ENCODE measurements at regions not wholly inside any gene's neighbourhood (a gene's known extent, or its start where the extent isn't known, plus 50 kb on each side); places are given as distances from the start of the nearest gene placed in this dataset.

- DNase-seq (ENCODE audit: low read depth) = no peak
These were observed 130.9 kb upstream of the PTPN1 start for GRCh38 chr20:50379049-50379990.

- DNase-seq (ENCODE audit: low read depth) = no peak
These were observed 130.0 kb upstream of the PTPN1 start for GRCh38 chr20:50379991-50380696.

- DNase-seq (ENCODE audit: low read depth) = no peak
These were observed 129.5 kb upstream of the PTPN1 start for GRCh38 chr20:50380697-50381040.

DNA sequence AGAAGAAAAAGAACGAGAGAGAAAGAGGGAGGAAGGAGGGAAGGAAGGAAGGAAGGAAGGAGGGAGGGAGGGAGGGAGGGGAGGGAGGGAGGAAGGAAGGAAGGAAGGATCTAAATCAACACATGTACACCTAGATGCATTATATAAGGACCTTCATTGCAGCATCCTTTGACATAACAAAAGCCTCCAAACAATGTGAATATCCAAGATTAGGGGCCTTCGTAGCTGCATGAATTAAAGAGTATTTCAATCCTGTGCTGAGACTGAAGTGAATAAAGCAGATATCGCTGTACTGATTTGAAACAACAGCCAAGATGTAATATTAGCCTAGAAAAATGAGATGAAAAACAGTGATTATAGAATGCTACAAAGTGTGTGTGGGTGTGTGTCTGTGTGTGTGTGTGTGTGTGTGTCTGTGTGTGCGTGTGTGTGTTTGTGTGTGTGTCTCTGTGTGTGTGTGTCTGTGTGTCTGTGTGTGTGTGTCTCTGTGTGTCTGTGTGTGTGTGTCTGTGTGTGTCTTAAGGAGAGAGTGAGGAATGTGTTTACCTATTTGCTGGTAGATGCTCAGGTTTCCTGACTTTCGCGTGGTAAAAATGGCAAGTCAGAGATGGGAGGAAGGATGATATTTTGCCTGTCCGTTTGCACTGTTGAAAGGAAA is 129.0 kb upstream of the PTPN1 start:
- no peak for DNase-seq (ENCODE audit: low read depth)

DNA sequence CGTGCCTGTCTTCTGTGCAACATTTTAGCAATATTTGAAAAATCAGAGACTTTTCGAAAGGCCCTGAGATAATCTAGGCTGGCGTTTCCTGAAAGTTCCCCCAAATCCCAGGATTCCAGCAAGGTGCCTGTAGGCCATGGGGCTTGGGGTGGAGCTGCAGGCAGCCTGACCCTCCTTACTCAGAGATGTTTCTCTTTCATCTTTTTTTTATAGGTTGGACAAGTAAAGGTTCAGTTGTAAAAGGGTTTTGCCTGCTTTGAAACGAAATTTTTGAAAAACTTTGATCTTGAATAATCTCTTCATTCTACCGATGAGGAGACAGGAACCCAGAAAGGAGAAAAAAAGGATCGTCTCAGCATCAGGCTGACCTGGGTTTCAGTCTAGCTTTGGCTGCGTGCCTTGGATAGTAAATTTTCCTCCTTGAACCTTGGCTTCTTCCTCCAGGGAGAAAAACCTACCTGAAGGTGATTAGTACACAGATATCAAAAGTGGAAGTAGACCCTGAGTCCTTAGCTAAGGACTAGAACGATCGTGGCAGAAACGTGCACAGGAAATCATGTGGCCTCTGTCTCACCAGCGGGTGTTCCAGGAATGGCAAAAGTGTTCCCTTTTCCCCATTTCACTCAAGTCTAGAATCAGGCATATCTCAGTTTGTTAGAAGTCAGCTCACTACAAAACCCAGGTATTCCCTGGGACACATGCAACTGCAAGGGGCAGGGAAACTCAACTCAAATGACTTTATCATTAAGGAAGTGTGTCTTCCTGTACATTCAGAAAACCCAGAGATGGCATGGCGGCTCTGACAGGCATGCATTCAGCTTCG is 128.2 kb upstream of the PTPN1 start:
- no peak for DNase-seq (ENCODE audit: low read depth)

GRCh38 chr20:50385733-50386640 is 124.2 kb upstream of the PTPN1 start:
- no peak for DNase-seq (ENCODE audit: low read depth)

DNA sequence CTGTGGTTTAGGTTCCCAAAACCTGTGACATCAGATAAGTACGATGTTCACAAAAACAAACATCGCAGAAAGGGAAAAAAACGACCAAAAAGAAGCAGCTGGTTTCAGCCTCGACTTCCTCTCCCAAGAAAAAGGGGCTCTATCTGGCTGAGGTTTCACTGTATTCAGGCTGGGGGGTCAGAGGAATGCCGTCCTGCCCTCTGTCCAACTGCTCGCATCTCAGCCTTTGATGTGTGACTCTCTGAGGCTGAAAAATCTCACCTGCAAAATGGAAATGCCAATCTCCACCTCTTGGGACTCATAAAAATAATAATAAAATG is 123.6 kb upstream of the PTPN1 start:
- no peak for DNase-seq (ENCODE audit: low read depth)

GRCh38 chr20:50387218-50387995 is 122.8 kb upstream of the PTPN1 start:
- no peak for DNase-seq (ENCODE audit: low read depth)

- no peak for DNase-seq (ENCODE audit: low read depth)
These were observed 122.2 kb upstream of the PTPN1 start for GRCh38 chr20:50387996-50388332.

DNA sequence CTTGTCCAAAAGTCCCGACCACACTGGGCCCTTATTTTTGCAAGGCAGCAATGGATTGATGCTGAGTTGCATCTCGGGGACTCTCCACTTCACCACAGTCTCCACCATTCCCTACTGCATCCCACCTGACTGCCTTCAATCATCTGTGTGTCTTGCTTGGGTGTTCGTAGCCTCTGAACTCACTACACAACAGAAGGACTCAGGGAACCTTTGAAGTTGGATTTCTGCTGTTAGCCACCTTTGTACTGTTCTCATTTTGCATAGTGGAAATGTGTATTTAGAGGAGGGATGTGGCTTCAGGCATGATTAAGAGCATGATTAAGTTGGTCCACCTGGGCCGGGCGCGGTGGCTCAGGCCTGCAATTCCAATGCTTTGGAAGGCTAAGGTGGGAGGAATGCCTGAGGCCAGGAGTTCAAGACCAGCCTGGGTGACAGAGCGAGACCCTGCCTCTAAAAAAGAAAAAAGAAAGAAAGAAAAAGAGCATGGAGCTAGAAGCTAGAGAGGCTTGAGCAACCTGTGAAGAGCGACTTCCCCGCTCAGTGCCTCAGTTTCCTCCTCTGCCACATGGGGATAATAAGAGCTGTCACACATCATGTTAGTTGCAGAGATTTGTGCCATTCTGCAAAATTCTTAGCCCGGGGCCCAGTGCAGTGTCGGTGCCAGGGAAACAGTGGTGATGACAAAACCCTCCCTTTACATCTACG is 121.3 kb upstream of the PTPN1 start:
- DNase-seq (ENCODE audit: low read depth) = no peak

DNA sequence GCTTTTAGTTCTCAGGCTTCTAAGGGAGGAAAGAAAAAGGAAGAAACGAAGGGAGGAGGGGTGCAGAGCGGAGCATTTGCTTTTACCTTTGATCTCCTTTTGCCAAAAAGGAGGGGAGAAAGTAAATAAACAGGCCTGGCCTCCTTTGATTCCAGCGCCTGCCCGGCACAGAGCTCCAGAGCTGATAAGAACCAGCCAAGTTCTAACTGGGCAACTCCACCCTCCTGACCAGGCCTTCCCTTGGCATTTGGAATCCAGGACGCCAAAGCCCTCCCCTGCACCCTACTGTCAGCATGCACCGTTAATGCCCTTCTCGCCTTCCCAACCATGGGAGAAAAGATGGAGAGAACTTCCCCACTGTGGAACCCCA is 120.8 kb upstream of the PTPN1 start:
- DNase-seq (ENCODE audit: low read depth) = no peak

DNA sequence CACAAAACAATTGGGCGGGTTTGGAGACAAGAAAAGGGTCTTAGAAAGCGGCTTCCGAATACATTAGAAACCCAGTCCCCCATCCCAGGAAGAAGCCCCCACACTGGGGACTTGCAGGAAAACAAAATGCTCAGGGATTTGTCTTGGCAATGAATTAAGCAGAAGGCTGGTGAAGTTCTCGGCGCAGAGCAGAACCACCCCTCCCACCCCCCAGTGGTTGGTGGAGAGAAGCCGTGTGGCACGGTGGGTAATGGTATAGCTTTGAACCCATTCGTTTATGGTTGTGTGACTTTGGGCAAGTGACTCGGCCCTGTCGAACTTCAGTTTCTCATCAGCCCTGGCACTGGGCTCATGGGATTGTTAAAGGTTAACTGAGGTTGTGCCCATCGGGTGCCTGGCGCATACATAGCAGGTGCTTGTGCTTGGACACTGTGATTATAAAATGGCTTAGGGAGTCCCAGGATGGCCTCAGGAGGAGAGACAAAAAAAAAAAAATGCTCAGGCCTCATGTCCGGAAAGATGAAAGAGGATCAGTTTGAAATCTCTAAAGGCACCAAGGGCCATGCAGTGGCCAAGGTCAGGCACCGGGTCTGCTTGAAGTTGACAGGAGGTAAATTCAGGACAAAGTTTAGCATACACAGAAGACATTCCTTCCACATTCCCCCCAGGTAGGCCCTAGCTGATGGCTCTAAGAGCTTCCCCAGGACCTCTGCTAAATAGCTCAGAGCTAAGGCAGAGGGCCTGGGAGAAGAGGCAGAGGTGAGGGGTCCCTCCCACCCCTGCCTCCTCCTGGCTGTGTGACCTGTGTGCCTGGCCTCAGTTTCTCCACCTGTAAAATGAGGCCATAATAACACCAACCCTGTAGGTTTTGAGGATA is 120.1 kb upstream of the PTPN1 start:
- DNase-seq (ENCODE audit: low read depth) = no peak

DNA sequence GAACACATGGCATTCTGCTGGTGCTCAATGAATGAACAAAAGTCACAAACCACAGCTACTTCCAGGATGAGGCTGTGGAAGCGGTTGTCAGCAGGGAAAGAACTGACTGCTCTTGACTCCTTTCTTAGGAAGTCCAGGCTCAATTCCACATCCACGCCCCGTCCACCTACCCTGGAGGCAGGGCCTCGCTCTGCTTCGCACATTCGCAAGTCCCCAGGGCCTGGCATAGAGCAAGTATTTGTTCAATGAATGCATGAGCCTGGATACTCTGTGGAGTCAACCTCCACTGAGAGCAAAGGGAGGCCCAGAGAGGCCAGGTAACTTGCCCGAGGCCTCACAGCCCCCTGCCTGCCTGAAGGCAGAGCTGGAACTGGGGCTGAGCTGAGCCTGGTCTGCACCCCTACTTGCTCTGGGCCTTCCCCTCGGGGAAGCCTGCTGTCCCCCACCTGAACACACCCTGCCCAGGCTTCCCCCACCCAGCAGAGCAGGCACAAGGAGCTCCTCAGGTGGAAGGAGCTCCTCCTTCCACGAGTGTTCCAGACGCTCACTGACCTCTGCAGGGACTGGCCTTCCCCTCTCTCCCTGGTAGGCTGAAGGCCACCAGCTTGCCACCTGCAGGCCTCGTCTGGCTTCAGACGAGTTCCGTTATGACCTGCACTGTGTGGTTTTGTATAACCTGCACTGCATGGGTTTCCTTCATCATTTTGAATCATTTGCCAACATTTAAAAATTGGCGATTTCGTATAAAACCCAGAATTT is 119.3 kb upstream of the PTPN1 start:
- DNase-seq (ENCODE audit: low read depth) = no peak

GRCh38 chr20:50391444-50392137 is 118.6 kb upstream of the PTPN1 start:
- no peak for DNase-seq (ENCODE audit: low read depth)

GRCh38 chr20:50392138-50392866 is 117.9 kb upstream of the PTPN1 start:
- DNase-seq (ENCODE audit: low read depth) = no peak

GRCh38 chr20:50393242-50393641 is 116.9 kb upstream of the PTPN1 start:
- no peak for DNase-seq (ENCODE audit: low read depth)
